Spinal cord (tissue), 9 donors: ENCODE measurements at regions not wholly inside any gene's neighbourhood (a gene's known extent, or its start where the extent isn't known, plus 50 kb on each side); places are given as distances from the start of the nearest gene placed in this dataset.
"Not testable (repeated sequence)": the region's sequence is repeated elsewhere in the genome, so short reads cannot be mapped to it uniquely, and the experiment has no call there.

ENCODE experiments used
- DNase-seq, 6 donors: peaks; one replicate each; pipeline versions ENCODE4 v3.0.0 to v3.0.0-alpha.2; 2013 to 2015; ENCODE audit warnings: low spot score in 6 of 6, low read depth in 4 of 6
- H3K27ac ChIP-seq: one replicate; pipeline ENCODE4 v1.5.1; 2013; ENCODE audit warnings: low read depth, low read length, control low read depth
- H3K27me3 ChIP-seq: one replicate; pipeline ENCODE4 v1.6.1; 2013; ENCODE audit warnings: low read length; ENCODE audit not compliant: control insufficient read depth, insufficient read depth
- H3K36me3 ChIP-seq: one replicate; pipeline ENCODE4 v1.6.1; 2013; ENCODE audit warnings: low read length; ENCODE audit not compliant: control insufficient read depth, insufficient read depth
- H3K4me1 ChIP-seq: one replicate; pipeline ENCODE4 v1.6.1; 2013; ENCODE audit warnings: low read length; ENCODE audit not compliant: control insufficient read depth, insufficient read depth
- H3K4me3 ChIP-seq: one replicate; pipeline ENCODE4 v1.5.1; 2013; ENCODE audit warnings: low read depth, low read length, control low read depth
- H3K9me3 ChIP-seq: one replicate; pipeline ENCODE4 v1.6.1; 2013; ENCODE audit warnings: low read length; ENCODE audit not compliant: control insufficient read depth, insufficient read depth
- WGBS: methylation state at CpG from one replicate; pipeline ENCODE4 v1.1.5; 2013; ENCODE audit warnings: missing lambda C conversion rate; ENCODE audit not compliant: insufficient coverage; 5-methylcytosine and 5-hydroxymethylcytosine counted together
- donor health status: healthy.

GRCh38 chr6:58123770-58124169 lies 806.3 kb downstream of the PRIM2 start:
- not testable (repeated sequence) for H3K9me3 ChIP-seq, H3K27me3 ChIP-seq, H3K27ac ChIP-seq, H3K4me3 ChIP-seq, H3K36me3 ChIP-seq, H3K4me1 ChIP-seq
- WGBS: no CpG with 5 or more reads among the region's 2 CpGs
- DNase-seq: peak in 1 of 6 donors; percentile 2

- H3K9me3 ChIP-seq, H3K27me3 ChIP-seq, H3K36me3 ChIP-seq, DNase-seq, H3K4me1 ChIP-seq, H3K4me3 ChIP-seq, H3K27ac ChIP-seq: not testable (repeated sequence)
- WGBS: no CpG with 5 or more reads among the region's 2 CpGs
Measured at GRCh38 chr6:58128549-58128948, 811.1 kb downstream of the PRIM2 start.

GRCh38 chr6:58129098-58129497 lies 811.7 kb downstream of the PRIM2 start:
- peak in 1 of 6 donors; percentile 11 for DNase-seq
- WGBS: no CpG with 5 or more reads among the region's 1 CpG
- H3K4me1 ChIP-seq: not testable (repeated sequence)

GRCh38 chr6:58139746-58140145 lies 822.3 kb downstream of the PRIM2 start:
- no CpG with 5 or more reads among the region's 2 CpGs for WGBS
- H3K4me3 ChIP-seq, H3K27me3 ChIP-seq, H3K36me3 ChIP-seq, H3K27ac ChIP-seq, H3K9me3 ChIP-seq, DNase-seq, H3K4me1 ChIP-seq: not testable (repeated sequence)

More at GRCh38 chr6:58129098-58129497, 811.7 kb downstream of the PRIM2 start:
- not testable (repeated sequence) for H3K9me3 ChIP-seq, H3K4me3 ChIP-seq, H3K27ac ChIP-seq, H3K27me3 ChIP-seq, H3K36me3 ChIP-seq

GRCh38 chr6:58171025-58171424 lies 853.6 kb downstream of the PRIM2 start:
- not testable (repeated sequence) for H3K9me3 ChIP-seq, H3K27me3 ChIP-seq, DNase-seq, H3K27ac ChIP-seq, H3K4me1 ChIP-seq, H3K36me3 ChIP-seq, H3K4me3 ChIP-seq
- no CpG with 5 or more reads among the region's 1 CpG for WGBS

GRCh38 chr6:58181557-58182065 lies 864.2 kb downstream of the PRIM2 start:
- no CpG with 5 or more reads among the region's 2 CpGs for WGBS
- not testable (repeated sequence) for H3K4me3 ChIP-seq, H3K9me3 ChIP-seq, H3K27me3 ChIP-seq, H3K27ac ChIP-seq, H3K36me3 ChIP-seq, DNase-seq, H3K4me1 ChIP-seq

GRCh38 chr6:58185300-58185699 lies 867.9 kb downstream of the PRIM2 start:
- 97% methylated on average over 3 of the region's 4 CpGs for WGBS
- H3K27me3 ChIP-seq, H3K4me1 ChIP-seq, H3K27ac ChIP-seq, DNase-seq, H3K36me3 ChIP-seq, H3K9me3 ChIP-seq, H3K4me3 ChIP-seq: not testable (repeated sequence)

GRCh38 chr6:58193209-58193608 lies 875.8 kb downstream of the PRIM2 start:
- not testable (repeated sequence) for DNase-seq, H3K27ac ChIP-seq, H3K27me3 ChIP-seq, H3K4me1 ChIP-seq, H3K36me3 ChIP-seq, H3K9me3 ChIP-seq, H3K4me3 ChIP-seq
- no CpG with 5 or more reads among the region's 1 CpG for WGBS

GRCh38 chr6:58198301-58198700 lies 880.9 kb downstream of the PRIM2 start:
- no peaks in the 10 kb centered on the region for H3K27me3 ChIP-seq
- H3K27ac ChIP-seq: no peak overlapping the region
- peak in 1 of 6 donors; percentile 42 for DNase-seq
- 100% methylated on average over 1 of the region's 5 CpGs for WGBS
- no peaks in the 10 kb centered on the region for H3K4me1 ChIP-seq
- H3K9me3 ChIP-seq: no peaks in the 10 kb centered on the region
- no peak overlapping the region for H3K4me3 ChIP-seq
- H3K36me3 ChIP-seq: no peaks in the 10 kb centered on the region

GRCh38 chr6:58237124-58237523 lies 919.7 kb downstream of the PRIM2 start:
- no CpG with 5 or more reads among the region's 1 CpG for WGBS
- not testable (repeated sequence) for DNase-seq, H3K4me3 ChIP-seq, H3K36me3 ChIP-seq, H3K27ac ChIP-seq, H3K9me3 ChIP-seq, H3K4me1 ChIP-seq, H3K27me3 ChIP-seq
